GM18519 (cell line): ENCODE measurements at regions not wholly inside any gene's neighbourhood (a gene's known extent, or its start where the extent isn't known, plus 50 kb on each side); places are given as distances from the start of the nearest gene placed in this dataset.

ENCODE experiments used
- ATAC-seq: cut with Tn5 transposase; IDR thresholded peaks from one replicate; pipeline ENCODE4 v1.9.1; 2021; ENCODE audit warnings: mild to moderate bottlenecking, moderate library complexity; ENCODE audit not compliant: unreplicated experiment, low FRiP score

GRCh38 chr4:27178061-27178460 is 317.4 kb downstream of the STIM2 start:
- ATAC-seq = no peak

- ATAC-seq = no peak
These were observed 321.1 kb downstream of the STIM2 start for GRCh38 chr4:27181693-27182092.

- ATAC-seq = no peak
These were observed 321.6 kb downstream of the STIM2 start for GRCh38 chr4:27182211-27182610.

GRCh38 chr4:27184508-27185155 is 324.0 kb downstream of the STIM2 start:
- ATAC-seq = no peak

GRCh38 chr4:27186710-27187109 is 326.1 kb downstream of the STIM2 start:
- no peak for ATAC-seq

- no peak for ATAC-seq
These were observed 327.1 kb downstream of the STIM2 start for GRCh38 chr4:27187786-27188185.

- ATAC-seq = no peak
These were observed 329.0 kb downstream of the STIM2 start for GRCh38 chr4:27189683-27190082.

- ATAC-seq = no peak
These were observed 331.0 kb downstream of the STIM2 start for GRCh38 chr4:27191592-27191991.

GRCh38 chr4:27194599-27195176 is 334.0 kb downstream of the STIM2 start:
- ATAC-seq = no peak

GRCh38 chr4:27198246-27198645 is 337.6 kb downstream of the STIM2 start:
- ATAC-seq = no peak

GRCh38 chr4:27198971-27199370 is 338.3 kb downstream of the STIM2 start:
- no peak for ATAC-seq

- ATAC-seq = no peak
These were observed 345.4 kb downstream of the STIM2 start for GRCh38 chr4:27206009-27206408.

- ATAC-seq = no peak
These were observed 350.3 kb downstream of the STIM2 start for GRCh38 chr4:27210956-27211355.

- ATAC-seq = no peak
These were observed 353.4 kb downstream of the STIM2 start for GRCh38 chr4:27214010-27214409.

- ATAC-seq = no peak
These were observed 354.7 kb downstream of the STIM2 start for GRCh38 chr4:27215220-27215826.

- ATAC-seq = no peak
These were observed 356.7 kb downstream of the STIM2 start for GRCh38 chr4:27217261-27217769.

GRCh38 chr4:27218013-27218412 is 357.4 kb downstream of the STIM2 start:
- ATAC-seq = no peak

GRCh38 chr4:27223326-27223725 is 362.7 kb downstream of the STIM2 start:
- ATAC-seq = no peak

- no peak for ATAC-seq
These were observed 372.9 kb downstream of the STIM2 start for GRCh38 chr4:27233531-27233930.

GRCh38 chr4:27234306-27234899 is 373.8 kb downstream of the STIM2 start:
- no peak for ATAC-seq

GRCh38 chr4:27239641-27240040 is 379.0 kb downstream of the STIM2 start:
- ATAC-seq = no peak

GRCh38 chr4:27242217-27242616 is 381.6 kb downstream of the STIM2 start:
- ATAC-seq = no peak
